Neural cell (in vitro differentiated cells): ENCODE measurements at regions not wholly inside any gene's neighbourhood (a gene's known extent, or its start where the extent isn't known, plus 50 kb on each side); places are given as distances from the start of the nearest gene placed in this dataset.
"Not testable (repeated sequence)": the region's sequence is repeated elsewhere in the genome, so short reads cannot be mapped to it uniquely, and the experiment has no call there.

Source experiments
- H2AFZ ChIP-seq: fragments of 200-600, 300-800 bp; sonication (generic), shearing (Covaris generic); 2 replicates; pipeline ENCODE4 v1.6.0; 2014; ENCODE audit warnings: low read depth, mild to moderate bottlenecking, antibody characterized with exemption, low read length, moderate library complexity
- H3F3A ChIP-seq: fragments of 200-600 bp; shearing (Covaris generic); 2 replicates; pipeline ENCODE4 v1.6.1; 2016; ENCODE audit warnings: mild to moderate bottlenecking, moderate library complexity, mixed read lengths, antibody characterized with exemption, low read length; ENCODE audit not compliant: insufficient read depth, poor library complexity, severe bottlenecking
- H3K27ac ChIP-seq: fragments of 200-600, 300-800 bp; sonication (generic), shearing (Covaris generic); 2 replicates; pipeline ENCODE4 v1.5.1; 2014; ENCODE audit warnings: mild to moderate bottlenecking, low read length, moderate library complexity
- H3K27me3 ChIP-seq: fragments of 300-800, 200-600 bp; sonication (generic), shearing (Covaris generic); 2 replicates; pipeline ENCODE4 v1.6.0; 2014; ENCODE audit warnings: mild to moderate bottlenecking, low read depth, low read length, moderate library complexity; ENCODE audit not compliant: insufficient read depth
- H3K36me3 ChIP-seq: fragments of 300-800, 200-600 bp; sonication (generic), shearing (Covaris generic); 2 replicates; pipeline ENCODE4 v1.5.1; 2014; ENCODE audit warnings: mild to moderate bottlenecking, antibody characterized with exemption, low read length, moderate library complexity; ENCODE audit not compliant: insufficient read depth
- H3K4me2 ChIP-seq: fragments of 300-800, 200-600 bp; sonication (generic), shearing (Covaris generic); 2 replicates; pipeline ENCODE4 v1.6.0; 2014; ENCODE audit warnings: mild to moderate bottlenecking, low read length
- H3K4me3 ChIP-seq: fragments of 300-800, 200-600 bp; sonication (generic), shearing (Covaris generic); 2 replicates; pipeline ENCODE4 v1.5.1; 2014; ENCODE audit warnings: mild to moderate bottlenecking, low read length, moderate library complexity
- H3K79me2 ChIP-seq: fragments of 200-600 bp; shearing (Covaris generic); replicated peaks from 2 replicates; pipeline ENCODE4 v1.6.0; 2014; ENCODE audit warnings: mild to moderate bottlenecking, low read length, moderate library complexity; ENCODE audit not compliant: insufficient read depth
- H3K9ac ChIP-seq: fragments of 300-800, 200-600 bp; sonication (generic), shearing (Covaris generic); 2 replicates; pipeline ENCODE4 v1.6.1; 2016; ENCODE audit warnings: mild to moderate bottlenecking, low read length, mixed read lengths
- H3K9me2 ChIP-seq: fragments of 200-600 bp; shearing (Covaris generic); 2 replicates; pipeline ENCODE4 v1.6.1; 2016; ENCODE audit warnings: mild to moderate bottlenecking, low read length, mixed read lengths; ENCODE audit not compliant: insufficient read depth
- H3K9me3 ChIP-seq: fragments of 200-600, 300-800 bp; sonication (generic), shearing (Covaris generic); 2 replicates; pipeline ENCODE4 v1.6.1; 2016; ENCODE audit warnings: mild to moderate bottlenecking, mixed run types, low read length, moderate library complexity, mixed read lengths
- H4K20me1 ChIP-seq: fragments of 200-600 bp; shearing (Covaris generic); 2 replicates; pipeline ENCODE4 v1.6.1; 2016; ENCODE audit warnings: mild to moderate bottlenecking, mixed run types; ENCODE audit not compliant: insufficient read depth
- CTCF ChIP-seq: fragments of 450-650 bp; IDR thresholded peaks from 2 replicates; pipeline ENCODE4 v1.5.1; 2014; ENCODE audit warnings: antibody characterized with exemption, mild to moderate bottlenecking, moderate library complexity; ENCODE audit not compliant: poor library complexity, severe bottlenecking
- EP300 ChIP-seq: fragments of 450-650 bp; conservative IDR thresholded peaks from 2 replicates; pipeline ENCODE4 v1.6.1; 2014; ENCODE audit warnings: antibody characterized with exemption, mild to moderate bottlenecking, moderate library complexity; ENCODE audit not compliant: poor library complexity, severe bottlenecking
- EZH2 ChIP-seq: fragments of 200-600, 300-800 bp; shearing (Covaris generic), sonication (generic); IDR thresholded peaks from 2 replicates; pipeline ENCODE4 v1.6.1; 2014; ENCODE audit warnings: antibody characterized with exemption, low read length, borderline replicate concordance, mild to moderate bottlenecking; ENCODE audit not compliant: insufficient read depth, poor library complexity, severe bottlenecking
- MXI1 ChIP-seq: fragments of 450-650 bp; conservative IDR thresholded peaks from 2 replicates; pipeline ENCODE4 v1.6.1; 2014; ENCODE audit warnings: antibody characterized with exemption, mild to moderate bottlenecking; ENCODE audit not compliant: poor library complexity, severe bottlenecking
- POLR2AphosphoS5 ChIP-seq: IDR thresholded peaks from 2 replicates; pipeline ENCODE4 v1.6.1; 2012
- RAD21 ChIP-seq: fragments of 450-650 bp; conservative IDR thresholded peaks from 2 replicates; pipeline ENCODE4 v1.6.1; 2014; ENCODE audit warnings: antibody characterized with exemption, mild to moderate bottlenecking, moderate library complexity
- REST ChIP-seq: IDR thresholded peaks from 2 replicates; pipeline ENCODE4 v1.6.1; 2012; ENCODE audit warnings: borderline replicate concordance
- SMC3 ChIP-seq: fragments of 450-650 bp; conservative IDR thresholded peaks from 2 replicates; pipeline ENCODE4 v1.6.1; 2014; ENCODE audit warnings: antibody characterized with exemption, mild to moderate bottlenecking, moderate library complexity; ENCODE audit not compliant: poor library complexity
- TAF1 ChIP-seq: IDR thresholded peaks from 2 replicates; pipeline ENCODE4 v1.6.1; 2012; ENCODE audit warnings: low read depth

DNA sequence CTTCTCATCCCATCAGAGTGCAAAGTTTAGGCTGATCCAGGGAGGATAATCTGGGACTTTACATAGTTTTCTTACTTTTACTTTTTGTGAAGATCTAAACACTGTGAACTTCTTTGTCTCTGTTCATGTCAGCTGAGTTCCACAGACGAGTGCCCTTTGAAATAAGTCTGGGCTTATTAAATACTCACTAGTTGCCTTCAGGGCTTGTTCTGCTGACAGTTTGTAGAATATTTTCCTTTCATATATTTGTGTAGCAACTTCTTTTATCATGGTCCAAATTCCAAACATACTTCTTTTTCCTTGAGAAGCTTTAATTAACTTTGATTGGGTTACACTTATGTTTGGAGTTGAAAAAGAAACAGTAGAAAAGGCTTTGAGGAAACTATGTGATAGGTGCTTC is 109.6 kb downstream of the SH2D1A start:
- Histone ChIP-seq H3K27ac (no peak overlapping the region), H2AFZ (no peak overlapping the region), H3K9me3 (no peaks in the 10 kb centered on the region), H3K36me3 (no peaks in the 10 kb centered on the region), H3K4me2 (no peak overlapping the region), H3K27me3 (no peaks in the 10 kb centered on the region), H3F3A (no peaks in the 10 kb centered on the region), H3K79me2 (no peaks in the 10 kb centered on the region), H3K9me2 (no peaks in the 10 kb centered on the region), H3K9ac (no peak overlapping the region), H4K20me1 (no peaks in the 10 kb centered on the region), H3K4me3 (no peak overlapping the region)
- TF ChIP-seq EZH2 (no peak), CTCF (no peak), POLR2AphosphoS5 (no peak), RAD21 (no peak), MXI1 (no peak), REST (no peak), TAF1 (no peak), EP300 (no peak), SMC3 (no peak)

- not testable (repeated sequence) for H3K36me3 ChIP-seq, H3K4me3 ChIP-seq, H3K9ac ChIP-seq, H3K9me2 ChIP-seq, H4K20me1 ChIP-seq, H3K27me3 ChIP-seq, H3K27ac ChIP-seq, H3F3A ChIP-seq, H2AFZ ChIP-seq, H3K4me2 ChIP-seq, H3K9me3 ChIP-seq, H3K79me2 ChIP-seq
These were observed 113.5 kb downstream of the SH2D1A start for GRCh38 chrX:124459851-124460250.

- Histone ChIP-seq H3F3A (no peaks in the 10 kb centered on the region), H3K4me3 (no peak overlapping the region), H4K20me1 (no peaks in the 10 kb centered on the region), H3K9me3 (no peaks in the 10 kb centered on the region), H3K27me3 (no peaks in the 10 kb centered on the region), H2AFZ (no peak overlapping the region), H3K9ac (no peak overlapping the region), H3K4me2 (no peak overlapping the region), H3K79me2 (no peaks in the 10 kb centered on the region), H3K9me2 (no peaks in the 10 kb centered on the region), H3K36me3 (no peaks in the 10 kb centered on the region), H3K27ac (no peak overlapping the region)
- TF ChIP-seq SMC3 (no peak), TAF1 (no peak), EP300 (no peak), REST (no peak), RAD21 (no peak), CTCF (no peak)
These were observed 116.6 kb downstream of the SH2D1A start for GRCh38 chrX:124462931-124463330.
